WTC11 (cell line): ENCODE measurements at regions not wholly inside any gene's neighbourhood (a gene's known extent, or its start where the extent isn't known, plus 50 kb on each side); places are given as distances from the start of the nearest gene placed in this dataset.

Experiments used
- ATF2 ChIP-seq: sonication (generic); formaldehyde crosslinking; IDR thresholded peaks from 2 replicates; pipeline ENCODE4 v1.8.1; 2022; ENCODE audit warnings: low read depth, missing genetic modification reagents, borderline replicate concordance
- CREB1 ChIP-seq: sonication (generic); formaldehyde crosslinking; IDR thresholded peaks from 2 replicates; pipeline ENCODE4 v1.8.0; 2023; ENCODE audit warnings: mild to moderate bottlenecking, missing genetic modification reagents
- CTCF ChIP-seq: fragments of 200-600 bp; IDR thresholded peaks from 2 replicates; pipeline ENCODE4 v1.8.0; 2022; ENCODE audit warnings: antibody characterized with exemption
- SP1 ChIP-seq: sonication (generic); formaldehyde crosslinking; conservative IDR thresholded peaks from 2 replicates; pipeline ENCODE4 v1.8.1; 2022; ENCODE audit warnings: missing genetic modification reagents

GRCh38 chr13:109945206-109945960, 159.0 kb upstream of the IRS2 start:
- no peak for TF ChIP-seq ATF2 (CRISPR knock-in tag)
- no peak for TF ChIP-seq CREB1
- TF ChIP-seq SP1, result no peak
- TF ChIP-seq CTCF, result no peak
